Tibial nerve (tissue), 4 donors: ENCODE measurements at regions not wholly inside any gene's neighbourhood (a gene's known extent, or its start where the extent isn't known, plus 50 kb on each side); places are given as distances from the start of the nearest gene placed in this dataset.

Experiments
- EP300 ChIP-seq, 2 donors: sonication (generic); formaldehyde crosslinking; IDR thresholded peaks; one replicate each; pipeline ENCODE4 v1.6.1; 2017; ENCODE audit warnings: antibody characterized with exemption in 2 of 2, mild to moderate bottlenecking in 1 of 2
- POLR2A ChIP-seq, 2 donors: fragments of 450-650 bp; IDR thresholded peaks; one replicate each; pipeline ENCODE4 v1.6.1; 2017; ENCODE audit warnings: antibody characterized with exemption in 2 of 2, mild to moderate bottlenecking in 2 of 2, moderate library complexity in 2 of 2
- TF ChIP-seq, protein P1 (sequence below), 5 experiments: fragments of 200-600 bp in 3 of 5; fragments of 450-650 bp in 2 of 5; sonication (generic) in 3 of 5; IDR thresholded peaks; one replicate each; pipeline ENCODE4 v1.5.1; 2016 to 2019; ENCODE audit warnings: antibody characterized with exemption in 5 of 5, mild to moderate bottlenecking in 3 of 5, moderate library complexity in 2 of 5

- TF ChIP-seq EP300 (IDR thresholded peaks at IDR 0.05) (no peak), POLR2A (IDR thresholded peaks at IDR 0.05) (no peak)
- TF ChIP-seq, protein P1, sequence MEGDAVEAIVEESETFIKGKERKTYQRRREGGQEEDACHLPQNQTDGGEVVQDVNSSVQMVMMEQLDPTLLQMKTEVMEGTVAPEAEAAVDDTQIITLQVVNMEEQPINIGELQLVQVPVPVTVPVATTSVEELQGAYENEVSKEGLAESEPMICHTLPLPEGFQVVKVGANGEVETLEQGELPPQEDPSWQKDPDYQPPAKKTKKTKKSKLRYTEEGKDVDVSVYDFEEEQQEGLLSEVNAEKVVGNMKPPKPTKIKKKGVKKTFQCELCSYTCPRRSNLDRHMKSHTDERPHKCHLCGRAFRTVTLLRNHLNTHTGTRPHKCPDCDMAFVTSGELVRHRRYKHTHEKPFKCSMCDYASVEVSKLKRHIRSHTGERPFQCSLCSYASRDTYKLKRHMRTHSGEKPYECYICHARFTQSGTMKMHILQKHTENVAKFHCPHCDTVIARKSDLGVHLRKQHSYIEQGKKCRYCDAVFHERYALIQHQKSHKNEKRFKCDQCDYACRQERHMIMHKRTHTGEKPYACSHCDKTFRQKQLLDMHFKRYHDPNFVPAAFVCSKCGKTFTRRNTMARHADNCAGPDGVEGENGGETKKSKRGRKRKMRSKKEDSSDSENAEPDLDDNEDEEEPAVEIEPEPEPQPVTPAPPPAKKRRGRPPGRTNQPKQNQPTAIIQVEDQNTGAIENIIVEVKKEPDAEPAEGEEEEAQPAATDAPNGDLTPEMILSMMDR (IDR thresholded peaks at IDR 0.05): no peak
Measured at GRCh38 chr18:25704071-25704470, 352.1 kb upstream of the ZNF521 start.
